GM12892 (cell line): ENCODE measurements at regions not wholly inside any gene's neighbourhood (a gene's known extent, or its start where the extent isn't known, plus 50 kb on each side); places are given as distances from the start of the nearest gene placed in this dataset.

Experiments
- POLR2A ChIP-seq: IDR thresholded peaks from 2 replicates; pipeline ENCODE4 v1.6.1; 2011; ENCODE audit warnings: low read depth, low read length, control low read depth
- POLR2AphosphoS5 ChIP-seq: IDR thresholded peaks from 2 replicates; pipeline ENCODE4 v1.6.1; 2011; ENCODE audit warnings: low read depth, low read length, control low read depth

DNA sequence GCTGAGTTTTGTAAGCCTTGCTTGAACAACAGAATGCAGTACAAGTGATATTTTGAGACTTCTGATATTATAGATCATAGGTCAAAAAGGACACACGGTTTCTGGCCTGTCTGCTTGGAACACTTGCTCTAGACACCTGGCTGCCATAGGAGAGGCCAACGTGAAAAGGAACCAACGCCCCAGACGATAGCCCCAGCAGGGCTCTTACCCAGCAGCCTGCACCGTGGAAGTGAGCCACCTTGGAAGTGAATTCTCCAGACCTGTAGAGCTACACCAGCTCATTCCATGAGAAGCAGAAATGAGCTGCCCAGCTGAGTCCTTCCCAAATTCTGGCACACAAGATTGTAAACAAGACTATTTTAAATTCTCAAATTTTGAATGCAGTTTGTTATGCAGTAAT lies 323.1 kb downstream of the FBXO8 start:
- TF ChIP-seq POLR2A (no peak), POLR2AphosphoS5 (no peak)
